HG03469 (cell line): ENCODE measurements at regions not wholly inside any gene's neighbourhood (a gene's known extent, or its start where the extent isn't known, plus 50 kb on each side); places are given as distances from the start of the nearest gene placed in this dataset.
"Not testable (repeated sequence)": the region's sequence is repeated elsewhere in the genome, so short reads cannot be mapped to it uniquely, and the experiment has no call there.

Experiments
- ATAC-seq: cut with Tn5 transposase; IDR thresholded peaks from one replicate; pipeline ENCODE4 v1.9.1; 2021; ENCODE audit warnings: mild to moderate bottlenecking, moderate library complexity, moderate number of reproducible peaks; ENCODE audit not compliant: unreplicated experiment

DNA sequence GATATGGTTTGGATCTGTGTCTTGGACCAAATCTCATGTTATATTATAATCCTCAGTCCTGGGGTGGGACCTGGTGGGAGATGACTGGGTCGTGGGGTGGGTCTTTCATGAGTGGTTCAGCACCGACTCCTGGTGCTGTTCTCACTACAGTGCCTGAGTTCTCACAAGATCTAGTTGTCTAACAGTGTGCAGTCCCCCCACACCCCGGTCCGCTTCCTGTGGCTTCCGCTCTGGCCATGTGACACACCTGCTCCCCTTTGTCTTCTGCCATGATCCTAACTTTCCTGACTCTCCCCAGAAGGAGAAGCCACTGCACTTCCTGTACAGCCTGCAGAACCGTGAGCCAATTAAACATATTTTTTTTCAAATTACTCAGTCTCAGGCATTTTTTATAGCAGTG lies 1262.2 kb downstream of the TMEM121 start:
- no peak for ATAC-seq

DNA sequence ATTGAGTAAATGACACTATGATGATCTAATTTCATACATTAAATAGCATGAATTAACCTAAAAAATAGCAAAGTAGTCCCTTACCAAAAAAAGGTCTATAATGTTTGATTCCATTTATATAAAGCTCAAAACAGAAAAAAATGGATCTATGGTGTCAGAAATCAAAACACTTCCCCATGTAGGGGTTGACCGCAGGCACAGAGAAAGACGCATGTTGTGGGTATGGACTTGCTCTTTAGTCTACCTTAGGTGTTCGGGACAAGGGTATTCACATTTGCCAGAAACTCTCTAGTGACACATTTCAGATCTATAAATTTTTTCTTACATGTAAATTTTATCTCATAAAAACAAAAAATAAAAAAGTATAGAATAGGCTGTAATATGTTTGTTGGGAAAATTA lies 1262.9 kb downstream of the TMEM121 start:
- no peak for ATAC-seq

DNA sequence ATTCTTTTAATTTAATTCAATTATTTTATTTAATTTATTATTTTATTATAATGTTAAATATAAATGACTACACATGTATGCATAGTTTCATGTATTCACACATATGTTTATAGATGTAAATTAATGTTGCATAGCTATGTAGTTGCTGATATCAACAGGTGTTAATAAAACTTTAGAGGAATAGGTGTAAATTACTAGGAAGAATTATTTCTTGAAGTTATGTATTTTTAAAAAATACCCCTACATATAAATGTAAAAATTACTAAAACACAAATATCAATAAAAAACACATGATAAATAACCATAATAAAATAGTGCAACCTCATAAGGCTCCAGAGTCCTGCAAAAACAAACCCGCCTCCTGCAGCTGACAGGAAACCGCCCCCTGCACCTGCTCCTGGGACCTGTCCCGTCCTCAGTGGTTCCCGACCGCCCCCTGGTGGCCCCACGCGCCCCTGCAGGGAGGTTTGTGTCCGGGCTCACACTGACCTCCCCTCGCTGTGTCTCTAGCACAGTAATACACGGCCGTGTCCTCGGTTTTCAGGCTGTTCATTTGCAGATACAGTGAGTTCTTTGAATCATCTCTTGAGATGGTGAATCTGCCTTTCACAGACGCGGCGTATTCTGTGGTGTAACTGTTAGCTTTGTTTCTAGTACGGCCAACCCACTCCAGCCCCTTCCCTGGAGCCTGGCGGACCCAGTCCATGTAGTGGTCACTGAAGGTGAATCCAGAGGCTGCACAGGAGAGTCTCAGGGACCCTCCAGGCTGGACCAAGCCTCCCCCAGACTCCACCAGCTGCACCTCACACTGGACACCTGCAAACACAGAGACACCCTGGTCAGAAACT lies 1264.0 kb downstream of the TMEM121 start:
- no peak for ATAC-seq

DNA sequence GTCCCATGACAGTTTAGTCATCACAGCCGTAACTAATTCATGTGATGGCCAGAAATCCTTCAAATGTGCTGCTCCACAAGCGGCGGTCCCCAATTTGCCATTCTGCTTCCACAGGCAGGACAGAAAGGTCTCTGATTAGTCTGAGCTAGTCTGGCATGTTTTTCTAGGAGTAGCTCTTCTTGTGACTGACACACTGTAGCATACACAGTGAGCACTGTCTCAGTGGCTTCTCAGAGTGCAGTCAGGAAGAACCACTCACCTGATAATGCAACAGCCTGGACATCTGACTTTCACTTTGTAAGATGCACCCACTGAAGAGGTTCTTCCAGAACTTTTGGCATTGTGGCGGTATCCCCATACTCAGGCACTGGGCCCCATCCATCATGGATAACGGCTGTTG lies 1266.2 kb downstream of the TMEM121 start:
- no peak for ATAC-seq

DNA sequence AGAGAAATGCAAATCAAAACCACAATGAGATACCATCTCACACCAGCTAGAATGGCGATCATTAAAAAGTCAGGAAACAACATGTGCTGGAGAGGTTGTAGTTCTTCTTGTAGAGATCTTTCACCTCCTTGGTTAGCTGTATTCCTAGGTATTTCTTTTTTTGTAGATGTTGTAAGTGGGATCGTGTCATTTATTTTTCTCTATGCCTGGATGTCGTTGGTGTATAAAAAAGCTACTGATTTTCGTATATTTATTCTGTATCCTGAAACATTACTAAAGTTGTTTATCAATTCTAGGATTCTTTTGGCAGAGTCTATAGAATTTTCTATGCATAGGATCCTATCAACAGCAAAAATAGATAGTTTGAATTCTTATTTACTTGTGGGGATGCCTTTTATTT lies 1271.8 kb downstream of the TMEM121 start:
- ATAC-seq = not testable (repeated sequence)

DNA sequence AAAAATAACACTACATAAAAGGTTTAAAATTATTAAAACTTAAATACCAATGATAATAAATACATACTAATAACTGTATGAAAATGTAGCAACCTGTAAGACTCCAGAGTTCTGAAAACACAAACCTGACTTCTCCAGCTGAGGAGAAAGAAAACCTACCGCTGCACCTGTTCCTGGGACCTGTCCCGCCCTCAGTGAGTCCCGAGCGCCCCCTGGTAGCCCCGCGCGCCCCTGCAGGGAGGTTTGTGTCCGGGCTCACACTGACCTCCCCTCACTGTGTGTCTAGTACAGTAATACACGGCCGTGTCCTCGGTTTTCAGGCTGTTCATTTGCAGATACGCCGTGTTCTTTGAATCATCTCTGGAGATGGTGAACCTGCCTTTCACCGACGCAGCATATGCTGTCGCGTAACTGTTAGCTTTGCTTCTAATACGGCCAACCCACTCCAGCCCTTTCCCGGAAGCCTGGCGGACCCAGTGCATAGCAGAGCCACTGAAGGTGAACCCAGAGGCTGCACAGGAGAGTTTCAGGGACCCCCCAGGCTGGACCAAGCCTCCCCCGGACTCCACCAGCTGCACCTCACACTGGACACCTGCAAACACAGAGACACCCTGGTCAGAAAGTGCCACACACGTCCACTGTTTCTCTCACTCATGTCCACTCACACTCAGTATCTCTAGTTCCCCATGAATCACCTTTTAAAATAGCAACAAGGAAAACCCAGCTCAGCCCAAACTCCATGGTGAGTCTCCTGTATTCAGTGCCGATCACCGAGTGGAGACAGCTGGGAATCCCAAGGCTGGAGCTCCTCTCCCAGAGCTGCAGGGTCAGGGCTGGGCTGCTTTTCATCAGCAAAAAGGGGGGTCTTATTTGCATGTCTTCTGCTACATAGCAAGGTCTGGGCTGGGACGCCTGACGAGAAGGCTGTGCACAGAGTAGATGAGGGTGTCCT lies 1276.3 kb downstream of the TMEM121 start:
- ATAC-seq = no peak

DNA sequence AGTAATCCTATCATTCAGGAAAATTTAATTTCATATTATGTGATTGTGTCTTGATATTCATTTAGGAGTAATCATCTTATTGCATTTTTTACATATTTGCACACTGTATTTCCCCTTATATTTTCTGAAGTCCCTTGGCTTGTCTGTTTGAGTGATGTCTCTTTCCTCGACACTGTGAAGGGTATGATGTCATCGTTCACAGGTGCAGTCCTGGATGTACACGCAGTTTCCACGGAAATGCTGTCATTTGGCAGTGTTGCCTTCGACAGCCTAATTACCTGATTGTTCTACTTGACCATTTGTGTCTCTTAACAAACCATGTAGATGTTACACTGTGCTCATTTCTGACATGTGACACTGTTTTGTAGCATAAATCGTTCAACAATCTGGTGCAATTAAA lies 1277.0 kb downstream of the TMEM121 start:
- ATAC-seq = no peak

DNA sequence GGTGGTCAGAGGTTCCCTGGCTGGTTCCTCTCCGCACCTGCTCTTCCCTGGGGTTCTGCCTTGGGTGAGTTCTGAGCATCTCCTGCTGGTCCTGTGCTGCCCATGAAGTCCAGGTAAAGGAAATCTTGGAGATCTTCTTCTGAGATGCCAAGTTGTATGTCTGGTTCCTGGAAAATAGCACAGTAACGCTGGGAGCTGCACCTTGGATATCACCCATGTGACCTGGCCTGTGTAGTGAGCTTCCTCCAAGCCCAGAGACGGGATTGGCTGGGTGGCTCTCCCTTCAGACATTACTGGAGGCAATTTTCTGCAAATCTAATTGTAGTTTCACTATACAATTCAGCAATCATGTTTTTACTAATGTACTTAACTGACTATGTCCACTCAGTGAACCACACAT lies 1281.1 kb downstream of the TMEM121 start:
- no peak for ATAC-seq

DNA sequence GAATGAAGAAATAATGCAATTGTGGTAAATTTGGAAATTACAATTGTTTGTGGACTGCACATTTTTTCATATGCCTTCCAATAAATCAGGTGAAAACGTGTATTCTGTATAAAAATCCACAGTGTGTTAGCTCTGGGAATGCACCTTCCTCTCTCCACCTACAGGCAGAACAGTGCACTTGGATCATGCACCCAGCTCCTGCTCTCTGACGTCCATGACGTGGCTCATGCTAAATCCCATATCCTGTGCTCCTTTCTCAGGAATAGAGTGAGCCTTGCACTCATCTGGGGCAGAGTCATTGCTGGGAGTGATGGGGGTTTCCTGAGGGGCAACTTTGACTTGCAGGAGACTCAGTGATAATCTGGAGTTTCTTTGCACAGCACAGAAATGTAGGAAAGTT lies 1282.1 kb downstream of the TMEM121 start:
- ATAC-seq = no peak

DNA sequence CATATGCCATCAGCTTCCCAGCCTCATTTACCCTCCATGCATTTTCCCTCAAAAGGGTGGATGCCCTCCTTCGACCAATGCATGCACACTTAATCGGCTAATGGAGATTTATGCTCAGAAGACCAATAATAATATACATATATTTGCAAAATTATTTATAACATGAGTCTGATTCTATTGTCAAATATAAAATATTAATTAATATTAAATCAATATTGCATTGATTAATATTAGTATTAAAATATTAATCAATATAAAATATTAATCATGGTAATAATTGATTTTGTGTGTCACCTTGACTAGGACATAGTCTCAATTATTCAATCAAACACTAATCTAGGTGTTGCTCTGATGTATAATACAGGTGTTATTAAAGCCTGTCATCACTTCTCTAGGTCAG lies 1282.5 kb downstream of the TMEM121 start:
- ATAC-seq = no peak

DNA sequence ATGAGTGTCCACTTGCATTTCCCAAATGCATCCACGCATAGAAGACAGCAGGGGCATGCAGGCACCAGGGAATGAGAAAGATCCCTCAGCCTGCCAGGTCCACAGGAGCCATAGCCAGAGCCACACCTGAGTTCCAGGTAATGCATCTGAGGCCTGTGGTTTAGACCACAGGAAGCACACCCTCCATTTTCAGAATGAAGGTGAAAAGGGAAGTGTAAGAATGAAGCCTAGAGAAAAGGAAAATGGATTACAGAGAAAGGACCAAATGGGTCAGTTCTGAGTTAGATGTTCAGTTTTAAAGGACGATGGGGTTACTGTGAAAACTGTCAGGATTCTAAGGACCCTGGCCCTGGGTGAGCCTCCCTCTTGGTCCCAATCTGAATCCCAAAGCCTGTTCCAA lies 1283.2 kb downstream of the TMEM121 start:
- no peak for ATAC-seq

DNA sequence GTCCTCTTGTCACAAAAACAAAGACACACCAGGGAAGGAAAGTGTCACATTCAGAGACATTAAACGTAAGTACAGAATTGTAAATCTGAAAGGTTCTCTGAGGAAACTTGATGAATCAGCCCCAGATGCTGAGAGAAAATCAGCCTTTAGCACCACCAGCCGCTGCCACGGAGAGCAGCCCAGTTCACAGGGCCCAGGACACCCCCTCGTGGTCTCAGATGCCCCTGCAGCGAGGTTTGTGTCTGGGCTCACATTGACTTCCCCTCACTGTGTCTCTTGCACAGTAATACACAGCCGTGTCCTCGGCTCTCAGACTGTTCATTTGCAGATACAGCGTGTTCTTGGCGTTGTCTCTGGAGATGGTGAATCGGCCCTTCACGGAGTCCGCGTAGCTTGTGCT lies 1283.8 kb downstream of the TMEM121 start:
- ATAC-seq = not testable (repeated sequence)

DNA sequence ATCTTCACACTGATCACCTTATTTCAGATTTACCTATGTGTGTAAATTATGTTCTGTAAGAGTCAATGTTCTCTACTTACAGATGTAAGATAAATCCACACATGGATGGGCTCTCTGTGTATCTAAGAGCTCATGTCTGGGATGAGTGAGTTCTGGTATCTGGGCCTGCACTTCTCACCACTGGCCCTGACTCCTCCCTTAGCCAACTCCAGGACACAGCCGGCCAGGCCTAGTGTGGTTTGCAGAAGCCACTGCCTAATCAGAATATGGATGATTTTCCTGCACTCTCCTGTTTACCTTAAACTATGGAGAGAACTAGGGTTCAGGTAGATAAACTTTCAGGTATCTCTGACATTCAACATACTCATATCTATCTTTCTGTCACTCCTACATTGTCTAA lies 1284.8 kb downstream of the TMEM121 start:
- ATAC-seq = no peak

DNA sequence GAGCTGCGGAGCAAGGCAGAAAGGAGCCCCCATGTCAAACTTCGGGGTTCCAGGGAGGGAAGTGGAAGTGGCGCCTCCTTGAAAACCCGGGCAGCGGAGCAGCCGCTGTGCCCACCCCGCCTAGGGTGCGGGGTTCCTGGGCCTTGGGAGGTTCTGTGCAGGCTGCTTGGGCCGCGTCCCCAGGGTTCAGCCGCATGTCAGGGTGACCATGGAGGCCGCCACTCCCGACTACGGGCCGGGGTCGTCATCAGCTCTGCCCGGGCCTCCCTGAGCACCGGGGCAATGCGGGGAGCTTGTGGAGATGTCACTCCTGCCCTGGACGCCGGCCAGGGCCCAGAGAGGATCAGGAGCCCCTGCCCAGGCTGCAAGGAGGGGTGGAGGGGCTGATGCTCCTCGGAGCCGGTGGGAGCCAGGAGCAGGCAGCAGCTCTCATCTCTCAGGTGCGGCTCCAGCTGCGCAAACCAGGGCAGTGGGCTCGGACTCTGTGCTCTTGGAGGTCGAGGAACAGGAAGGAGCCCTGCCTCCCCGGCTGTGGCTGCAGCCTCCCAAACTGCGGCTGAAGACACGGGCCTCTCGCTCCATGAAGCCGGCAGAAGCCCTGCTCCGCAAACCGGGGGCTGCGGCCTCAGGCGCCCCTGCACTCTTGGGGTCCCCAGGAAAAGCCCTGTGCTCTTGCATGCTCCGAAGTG lies 1286.5 kb downstream of the TMEM121 start:
- ATAC-seq = no peak

DNA sequence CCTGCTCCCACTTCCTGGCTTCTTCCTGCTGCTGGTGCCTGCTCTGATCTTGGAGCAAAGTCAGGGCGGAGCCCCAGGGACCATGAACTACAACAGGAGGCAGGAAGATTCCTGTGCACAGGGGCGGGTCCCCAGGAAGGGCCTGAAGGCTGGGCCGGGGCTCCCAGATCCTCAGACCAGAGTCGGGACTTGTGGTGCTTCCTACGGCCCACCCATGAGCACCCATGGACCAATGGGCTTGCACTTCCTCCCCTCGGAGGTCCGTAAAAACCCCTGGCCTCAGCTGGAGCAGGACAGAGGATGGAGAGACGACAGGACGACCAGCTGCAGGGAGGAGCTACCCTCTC lies 1287.1 kb downstream of the TMEM121 start:
- ATAC-seq = no peak

DNA sequence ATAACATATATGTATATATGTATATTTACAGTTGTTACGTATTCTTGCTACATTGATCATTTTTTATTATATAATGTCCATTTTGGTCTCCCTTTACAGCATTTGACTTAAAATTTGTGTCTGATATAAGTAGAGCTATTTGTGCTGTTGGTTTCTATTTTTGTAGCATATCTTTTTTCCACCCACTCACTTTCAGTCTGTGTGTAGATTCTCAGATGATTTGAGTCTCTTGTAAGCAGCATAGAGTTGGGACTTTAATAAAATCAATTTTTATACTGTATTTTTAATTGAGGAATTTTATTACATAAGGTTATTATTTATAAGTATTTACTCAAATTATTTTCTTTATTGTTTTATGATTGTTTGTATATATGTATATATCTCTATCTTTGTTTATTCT lies 1293.7 kb downstream of the TMEM121 start:
- ATAC-seq = no peak

DNA sequence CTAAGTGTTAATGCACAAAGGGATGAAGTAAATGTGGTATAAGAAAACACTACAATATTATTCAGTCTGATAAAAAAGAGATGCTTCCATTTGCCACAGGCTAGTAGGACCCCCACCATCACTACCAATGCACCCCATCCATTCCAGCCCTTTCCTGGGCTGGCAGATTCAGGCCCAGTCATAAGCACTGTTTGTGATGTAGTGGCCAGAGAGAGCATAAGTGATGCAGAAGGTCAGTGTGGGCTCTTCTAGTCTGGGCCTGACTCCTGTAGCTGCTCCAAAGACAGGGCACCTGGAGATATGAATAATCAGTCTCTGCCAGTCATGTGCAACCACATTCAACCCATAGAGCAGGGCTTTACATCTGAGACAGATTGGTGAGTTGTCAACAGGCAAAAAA lies 1294.7 kb downstream of the TMEM121 start:
- ATAC-seq = no peak

DNA sequence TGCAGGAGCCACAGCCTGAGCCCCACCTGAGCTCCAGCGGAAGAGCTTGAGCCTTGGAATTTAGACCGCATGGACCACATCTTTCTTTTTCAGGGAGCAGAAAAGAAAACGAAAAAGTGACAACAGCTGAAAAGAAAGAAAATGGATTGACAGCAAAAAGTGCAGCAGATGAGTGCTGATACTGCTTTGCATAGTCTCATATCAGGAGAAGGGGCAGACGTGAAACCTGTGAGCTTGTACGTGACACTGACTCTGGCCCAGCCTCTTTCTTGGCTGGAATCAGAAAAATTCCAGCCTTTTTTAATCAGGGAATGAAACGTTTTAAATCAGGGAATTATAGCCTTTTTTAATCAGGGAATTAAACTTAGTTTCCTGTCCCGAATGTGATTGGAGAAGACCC lies 1296.5 kb downstream of the TMEM121 start:
- ATAC-seq = no peak

DNA sequence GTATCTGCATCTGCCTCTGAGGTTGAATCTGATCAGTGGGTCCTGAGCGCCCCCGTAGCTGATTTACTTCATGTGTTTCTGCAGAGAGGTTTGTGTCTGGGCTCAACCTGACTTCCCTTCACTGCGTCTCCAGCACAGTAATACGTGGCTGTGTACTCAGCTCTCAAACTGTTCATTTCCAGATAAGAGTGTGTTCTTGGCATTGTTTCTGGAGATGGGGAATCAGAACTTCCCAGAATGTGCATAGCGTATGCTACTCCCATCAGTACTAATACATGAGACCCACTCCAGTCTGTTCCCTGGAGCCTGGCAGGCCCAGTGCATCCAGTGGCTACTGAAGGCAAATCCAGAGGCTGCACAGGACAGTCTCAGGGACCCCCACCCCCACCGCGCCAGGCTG lies 1297.2 kb downstream of the TMEM121 start:
- no peak for ATAC-seq

DNA sequence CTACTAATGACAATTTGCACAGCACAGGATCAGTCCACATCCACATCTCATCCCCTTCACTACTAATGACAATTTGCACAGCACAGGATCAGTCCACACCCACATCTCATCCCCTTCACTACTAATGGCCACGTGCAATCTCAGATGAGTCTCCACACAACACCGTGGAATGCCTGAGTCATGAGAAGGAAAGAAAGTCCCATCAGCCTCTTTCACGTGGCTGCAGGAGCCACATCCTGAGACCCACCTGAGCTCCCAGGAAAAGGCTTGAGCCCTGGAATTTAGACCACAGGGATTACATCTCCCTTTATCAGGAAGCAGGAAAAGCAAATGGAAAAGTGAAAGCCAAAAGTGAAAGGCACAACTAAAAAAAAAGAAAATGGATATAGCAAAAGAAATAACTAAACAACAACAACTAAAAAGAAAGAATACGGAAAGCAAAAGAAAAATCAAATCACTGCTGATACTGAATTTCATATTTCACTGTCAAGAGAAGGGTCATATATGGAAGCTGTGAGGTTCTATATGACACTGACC lies 1300.5 kb downstream of the TMEM121 start:
- ATAC-seq = no peak

DNA sequence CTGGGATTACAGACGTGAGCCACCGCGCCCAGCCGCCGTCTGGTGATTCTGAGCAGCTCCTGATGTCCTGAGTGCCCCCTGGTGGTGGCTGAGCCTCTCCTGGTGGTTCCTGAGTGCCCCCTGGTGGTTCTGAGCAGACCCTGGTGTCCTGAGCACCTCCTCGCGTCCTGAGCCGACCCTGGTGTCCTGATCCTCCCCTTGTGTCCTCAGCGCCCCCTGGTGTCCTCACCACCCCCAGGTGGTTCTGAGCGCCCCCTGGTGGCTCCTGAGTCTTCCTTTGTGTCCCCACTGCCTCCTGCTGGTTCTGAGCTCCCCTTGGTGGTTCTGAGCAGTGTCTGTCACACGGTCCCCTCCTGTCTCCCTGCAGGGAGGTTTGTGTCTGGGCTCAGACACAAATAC lies 1304.9 kb downstream of the TMEM121 start:
- peak; percentile 40 for ATAC-seq
